K562 (cell line): ENCODE measurements at regions not wholly inside any gene's neighbourhood (a gene's known extent, or its start where the extent isn't known, plus 50 kb on each side); places are given as distances from the start of the nearest gene placed in this dataset.

ENCODE experiments used
- BACH1 ChIP-seq: fragments of 200-800 bp; sonication (Bioruptor generic); IDR thresholded peaks from 2 replicates; pipeline ENCODE4 v1.6.1; 2016; ENCODE audit warnings: missing genetic modification characterization, missing compliant biosample characterization
- EP300 ChIP-seq: IDR thresholded peaks from 2 replicates; pipeline ENCODE4 v1.6.1; 2012; ENCODE audit warnings: low read length, improper control_type of control experiment
- PHB2 ChIP-seq: fragments of 450-650 bp; IDR thresholded peaks from 2 replicates; pipeline ENCODE4 v1.6.1; 2017; ENCODE audit warnings: low read depth
- TEAD2 ChIP-seq: fragments of 450-650 bp; IDR thresholded peaks from 2 replicates; pipeline ENCODE4 v1.6.1; 2016; ENCODE audit warnings: missing genetic modification characterization, control low read depth, missing compliant biosample characterization
- TRIM28 ChIP-seq: fragments of 450-650 bp; IDR thresholded peaks from 2 replicates; pipeline ENCODE4 v1.6.1; 2017
- ZNF212 ChIP-seq: fragments of 450-650 bp; formaldehyde crosslinking; IDR thresholded peaks from 2 replicates; pipeline ENCODE4 v1.4.0; 2020; ENCODE audit warnings: mild to moderate bottlenecking

- TF ChIP-seq PHB2 (no peak), TEAD2 (no peak), ZNF212 (no peak), BACH1 (no peak), EP300 (no peak), TRIM28 (no peak)
These were observed 771.4 kb downstream of the DIAPH3 start for GRCh38 chr13:59392328-59392727.
